Peyer's patch (tissue), 4 donors: ENCODE measurements at regions not wholly inside any gene's neighbourhood (a gene's known extent, or its start where the extent isn't known, plus 50 kb on each side); places are given as distances from the start of the nearest gene placed in this dataset.

ENCODE experiments used
- DNase-seq, 3 donors: peaks; one replicate each; pipeline ENCODE4 v3.0.0-alpha.2; 2017 to 2019
- H3K27ac ChIP-seq, 4 donors: fragments of 200-600 bp; sonication (generic); one replicate each; pipeline ENCODE4 v1.5.1; 2016 to 2019
- H3K27me3 ChIP-seq, 2 donors: fragments of 200-600 bp; sonication (generic); one replicate each; pipeline ENCODE4 v1.5.1; 2019
- H3K36me3 ChIP-seq, 3 donors: fragments of 200-600 bp; sonication (generic); one replicate each; pipeline ENCODE4 v1.5.1; 2016 to 2019
- H3K4me1 ChIP-seq, 4 donors: fragments of 200-600 bp; sonication (generic); one replicate each; pipeline ENCODE4 v1.5.1; 2016 to 2019
- H3K4me3 ChIP-seq, 4 donors: fragments of 200-600 bp; sonication (generic); 1 replicate in 3 of 4; 2 replicates in 1 of 4; pipeline ENCODE4 v1.5.1; 2016 to 2019; ENCODE audit warnings: mild to moderate bottlenecking in 1 of 4
- H3K9me3 ChIP-seq, 4 donors: fragments of 200-600 bp; sonication (generic); one replicate each; pipeline ENCODE4 v1.5.1; 2016 to 2019; ENCODE audit warnings: mild to moderate bottlenecking in 1 of 4
- CTCF ChIP-seq, 6 experiments: fragments of 450-650 bp in 4 of 6; fragments of 200-600 bp in 2 of 6; sonication (generic) in 1 of 6; IDR thresholded peaks; one replicate each; pipeline ENCODE4 v1.5.1; 2017 to 2019; ENCODE audit warnings: antibody characterized with exemption in 6 of 6, mild to moderate bottlenecking in 3 of 6, moderate library complexity in 1 of 6
- POLR2A ChIP-seq, 2 donors: fragments of 450-650 bp; IDR thresholded peaks; one replicate each; pipeline ENCODE4 v1.5.1; 2017; ENCODE audit warnings: antibody characterized with exemption in 2 of 2, mild to moderate bottlenecking in 2 of 2, moderate library complexity in 2 of 2

DNA sequence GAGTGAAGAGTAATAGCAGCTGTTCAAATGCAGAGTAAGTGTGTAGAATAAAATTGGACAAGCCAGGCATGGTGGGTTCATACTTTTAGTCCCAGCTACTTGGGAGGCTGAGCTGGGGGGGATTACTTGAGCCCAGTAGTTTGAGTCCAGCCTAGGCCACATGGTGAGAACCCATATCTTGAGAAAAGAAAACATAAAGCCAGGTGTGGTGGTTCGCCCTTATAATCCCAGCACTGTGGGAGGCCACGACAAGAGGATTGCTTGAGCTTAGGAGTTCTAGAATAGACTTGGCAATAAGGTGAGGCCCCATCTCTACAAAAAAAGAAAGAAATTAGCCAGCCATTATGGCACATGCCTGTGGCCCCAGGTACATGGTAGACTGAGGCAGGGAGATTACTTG lies 1241.1 kb downstream of the UQCRFS1 start:
- Histone ChIP-seq H3K36me3 (no peaks in the 10 kb centered on the region), H3K4me1 (no peaks in the 10 kb centered on the region), H3K27me3 (no peaks in the 10 kb centered on the region), H3K27ac (no peak overlapping the region), H3K9me3 (no peaks in the 10 kb centered on the region), H3K4me3 (no peak overlapping the region)
- no peak for DNase-seq
- TF ChIP-seq POLR2A (IDR thresholded peaks at IDR 0.05), result no peak
- no peak for TF ChIP-seq CTCF (IDR thresholded peaks at IDR 0.05)

- Histone ChIP-seq H3K27ac (no peak overlapping the region), H3K9me3 (no peaks in the 10 kb centered on the region), H3K27me3 (no peaks in the 10 kb centered on the region), H3K4me3 (no peak overlapping the region), H3K36me3 (no peaks in the 10 kb centered on the region), H3K4me1 (no peaks in the 10 kb centered on the region)
- TF ChIP-seq POLR2A (IDR thresholded peaks at IDR 0.05), result no peak
- TF ChIP-seq CTCF (IDR thresholded peaks at IDR 0.05), result no peak
- DNase-seq, result no peak
Observed at GRCh38 chr19:27971071-27971470, 1241.9 kb downstream of the UQCRFS1 start.

DNA sequence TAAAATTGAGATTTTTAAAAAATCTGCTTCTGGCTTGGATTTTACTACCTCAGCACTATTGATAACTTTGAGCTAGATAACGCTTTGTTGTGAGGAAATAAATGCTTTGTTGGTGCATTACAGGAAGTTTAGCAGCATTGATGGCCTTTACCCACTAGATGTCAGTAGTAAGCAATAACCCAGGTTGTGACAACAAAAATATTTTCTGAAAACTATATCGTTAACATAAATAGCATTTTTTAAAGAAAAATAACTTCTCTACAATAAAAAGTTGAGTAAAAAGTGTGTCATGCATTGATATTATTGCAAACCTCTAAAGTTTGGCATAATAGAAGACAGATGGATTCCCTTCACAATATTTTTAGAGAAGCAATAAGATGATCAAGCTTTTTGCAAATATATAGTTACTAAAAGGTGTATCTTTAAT lies 1246.5 kb downstream of the UQCRFS1 start:
- Histone ChIP-seq H3K36me3 (no peaks in the 10 kb centered on the region), H3K27me3 (no peaks in the 10 kb centered on the region), H3K9me3 (no peaks in the 10 kb centered on the region), H3K4me1 (no peaks in the 10 kb centered on the region), H3K27ac (no peak overlapping the region), H3K4me3 (no peak overlapping the region)
- DNase-seq, result no peak
- TF ChIP-seq CTCF (IDR thresholded peaks at IDR 0.05) (peak in 4 of 6 experiments; percentile 10 to 31 (median 26)), POLR2A (IDR thresholded peaks at IDR 0.05) (no peak)

- no peaks in the 10 kb centered on the region for H3K4me1 ChIP-seq
- DNase-seq, result no peak
- H3K27me3 ChIP-seq, result no peaks in the 10 kb centered on the region
- H3K27ac ChIP-seq, result no peak overlapping the region
- no peaks in the 10 kb centered on the region for H3K9me3 ChIP-seq
- H3K36me3 ChIP-seq, result no peaks in the 10 kb centered on the region
- H3K4me3 ChIP-seq, result no peak overlapping the region
- no peak for TF ChIP-seq CTCF (IDR thresholded peaks at IDR 0.05)
- no peak for TF ChIP-seq POLR2A (IDR thresholded peaks at IDR 0.05)
Observed at GRCh38 chr19:27964185-27964584, 1248.8 kb downstream of the UQCRFS1 start.

DNA sequence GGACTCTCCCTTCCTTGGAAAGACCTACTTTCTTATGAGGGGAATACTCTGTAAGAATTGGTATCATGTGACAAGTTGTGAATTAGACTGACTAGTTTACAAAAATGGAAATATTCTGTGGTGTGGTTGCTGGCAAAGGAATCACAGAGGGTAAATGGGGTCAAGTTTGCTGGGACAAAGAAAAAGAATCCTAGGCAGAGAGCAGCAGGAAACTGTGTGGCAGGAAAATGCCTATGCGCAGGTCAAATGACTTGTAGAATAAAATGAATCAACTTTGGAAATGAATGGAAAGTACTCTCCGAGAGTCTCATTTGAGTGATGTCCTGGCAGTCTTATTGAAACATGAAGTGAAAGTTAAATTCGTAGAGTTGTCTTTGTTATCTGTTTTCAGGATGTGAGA lies 1250.7 kb downstream of the UQCRFS1 start:
- no peak overlapping the region for H3K27ac ChIP-seq
- no peak for TF ChIP-seq CTCF (IDR thresholded peaks at IDR 0.05)
- no peak for TF ChIP-seq POLR2A (IDR thresholded peaks at IDR 0.05)
- no peaks in the 10 kb centered on the region for H3K36me3 ChIP-seq
- H3K4me1 ChIP-seq, result no peaks in the 10 kb centered on the region
- H3K9me3 ChIP-seq, result no peaks in the 10 kb centered on the region
- H3K4me3 ChIP-seq, result no peak overlapping the region
- DNase-seq, result no peak
- no peaks in the 10 kb centered on the region for H3K27me3 ChIP-seq
